H1 (cell line): ENCODE measurements at regions not wholly inside any gene's neighbourhood (a gene's known extent, or its start where the extent isn't known, plus 50 kb on each side); places are given as distances from the start of the nearest gene placed in this dataset.

ENCODE experiments used
- CTCF ChIA-PET: fragments of 300-600 bp; sonication (Branson Sonifier 250); formaldehyde crosslinking; loops from one replicate; lab custom pipeline; 2021; ENCODE audit not compliant: partially characterized antibody; lab: Charles Lee
- POLR2A ChIA-PET: fragments of 300-600 bp; sonication (Branson Sonifier 250); formaldehyde crosslinking; loops from one replicate; lab custom pipeline; 2021; ENCODE audit warnings: inconsistent platforms; ENCODE audit not compliant: partially characterized antibody; lab: Charles Lee
- DNase-seq, 2 experiments: peaks; one replicate each; pipeline versions ENCODE4 v3.0.0 to v3.0.0-alpha.2; 2010 to 2022; ENCODE audit warnings: low spot score in 2 of 2, low read depth in 1 of 2, mixed read lengths in 1 of 2
- FAIRE-seq: peaks from 2 replicates; lab custom pipeline; 2011; peaks lifted over from hg19 to GRCh38; lab: Jason Lieb, UNC
- H2AFZ ChIP-seq: 2 replicates; pipeline ENCODE4 v1.8.1; 2012; ENCODE audit warnings: low read length, inconsistent platforms
- H2AK5ac ChIP-seq: 2 replicates; pipeline ENCODE4 v1.6.1; 2013; ENCODE audit warnings: low read depth, low read length
- H2BK120ac ChIP-seq: replicated peaks from 2 replicates; pipeline ENCODE3; 2013; ENCODE audit warnings: low read depth, low read length, inconsistent platforms
- H2BK12ac ChIP-seq: 2 replicates; pipeline ENCODE4 v1.6.1; 2013; ENCODE audit warnings: low read depth, low read length
- H2BK15ac ChIP-seq: 2 replicates; pipeline ENCODE4 v1.6.1; 2013; ENCODE audit warnings: low read length
- H2BK20ac ChIP-seq: 2 replicates; pipeline ENCODE4 v1.6.1; 2013; ENCODE audit warnings: low read length
- H2BK5ac ChIP-seq: 2 replicates; pipeline ENCODE4 v1.6.1; 2013; ENCODE audit warnings: low read depth, low read length
- H3K14ac ChIP-seq: 2 replicates; pipeline ENCODE4 v1.6.1; 2013; ENCODE audit warnings: inconsistent platforms; ENCODE audit not compliant: insufficient read length
- H3K18ac ChIP-seq: 2 replicates; pipeline ENCODE4 v1.6.1; 2013; ENCODE audit warnings: low read length; ENCODE audit errors: extremely low read depth
- H3K23ac ChIP-seq: 2 replicates; pipeline ENCODE4 v1.6.1; 2013; ENCODE audit warnings: inconsistent platforms; ENCODE audit not compliant: insufficient read length
- H3K23me2 ChIP-seq: 2 replicates; pipeline ENCODE4 v1.6.1; 2013; ENCODE audit warnings: low read depth, low read length
- H3K27ac ChIP-seq: 2 replicates; pipeline ENCODE4 v1.6.1; 2011; ENCODE audit warnings: low read depth, low read length, inconsistent platforms
- H3K27me3 ChIP-seq, 4 experiments: replicated peaks in 1 of 4; 1 replicate in 1 of 4; 2 replicates in 3 of 4; pipeline versions ENCODE4 v1.6.1 to v1.8.1; 2011 to 2013; ENCODE audit warnings: low read length in 3 of 4, mild to moderate bottlenecking in 3 of 4, inconsistent platforms in 2 of 4, mixed read lengths in 2 of 4, moderate library complexity in 1 of 4; ENCODE audit not compliant: control insufficient read depth in 3 of 4, insufficient read depth in 3 of 4; ENCODE audit errors: extremely low read depth in 1 of 4
- H3K36me3 ChIP-seq, 4 experiments: 2 replicates each; pipeline versions ENCODE4 v1.6.1 to v1.8.1; 2011 to 2013; ENCODE audit warnings: mild to moderate bottlenecking in 4 of 4, low read length in 3 of 4, moderate library complexity in 2 of 4, control low read depth in 1 of 4, inconsistent platforms in 1 of 4; ENCODE audit not compliant: insufficient read depth in 4 of 4, control insufficient read depth in 2 of 4
- H3K4ac ChIP-seq: replicated peaks from 2 replicates; pipeline ENCODE3; 2013; ENCODE audit warnings: low read length, low read depth, mixed read lengths, inconsistent platforms; ENCODE audit not compliant: insufficient read length
- H3K4me1 ChIP-seq, 4 experiments: replicated peaks in 1 of 4; 1 replicate in 1 of 4; 2 replicates in 3 of 4; pipeline versions ENCODE4 v1.6.1 to v1.8.1; 2011 to 2013; ENCODE audit warnings: low read length in 3 of 4, inconsistent platforms in 2 of 4, mixed read lengths in 1 of 4; ENCODE audit not compliant: insufficient read depth in 4 of 4, control insufficient read depth in 3 of 4
- H3K4me2 ChIP-seq, 2 experiments: 2 replicates each; pipeline versions ENCODE4 v1.6.1 to v1.8.1; 2011 to 2013; ENCODE audit warnings: low read depth in 2 of 2, low read length in 2 of 2, control low read depth in 1 of 2, inconsistent platforms in 1 of 2, mild to moderate bottlenecking in 1 of 2; ENCODE audit not compliant: insufficient read depth in 1 of 2
- H3K4me3 ChIP-seq, 4 experiments: fragments of 200-600, 300-600 bp in 1 of 4; sonication (generic), shearing (Covaris generic), sonication (Bioruptor Twin) in 1 of 4; 2 replicates each; pipeline versions ENCODE4 v1.5.1 to v1.8.1; 2011 to 2016; ENCODE audit warnings: low read length in 4 of 4, low read depth in 3 of 4, control low read depth in 2 of 4, inconsistent platforms in 2 of 4, mild to moderate bottlenecking in 2 of 4, mixed read lengths in 1 of 4, moderate library complexity in 1 of 4; ENCODE audit not compliant: insufficient read depth in 2 of 4; ENCODE audit errors: extremely low read depth in 1 of 4
- H3K56ac ChIP-seq: replicated peaks from 2 replicates; pipeline ENCODE3; 2013; ENCODE audit warnings: low read depth, mild to moderate bottlenecking, mixed read lengths, low read length, inconsistent platforms; ENCODE audit not compliant: insufficient read length
- H3K79me1 ChIP-seq: 2 replicates; pipeline ENCODE4 v1.6.1; 2013; ENCODE audit warnings: low read depth, low read length, control low read depth
- H3K79me2 ChIP-seq, 2 experiments: 2 replicates each; pipeline versions ENCODE4 v1.6.1 to v1.8.1; 2012 to 2013; ENCODE audit warnings: low read length in 2 of 2, mild to moderate bottlenecking in 2 of 2, inconsistent platforms in 1 of 2; ENCODE audit not compliant: insufficient read depth in 2 of 2, control insufficient read depth in 1 of 2
- H3K9ac ChIP-seq, 4 experiments: replicated peaks in 1 of 4; 1 replicate in 1 of 4; 2 replicates in 3 of 4; pipeline versions ENCODE4 v1.6.1 to v1.8.1; 2011 to 2013; ENCODE audit warnings: low read depth in 3 of 4, low read length in 3 of 4, control low read depth in 2 of 4, mild to moderate bottlenecking in 2 of 4, moderate library complexity in 2 of 4, inconsistent platforms in 1 of 4; ENCODE audit errors: extremely low read depth in 1 of 4
- H3K9me3 ChIP-seq, 2 experiments: 2 replicates each; pipeline versions ENCODE4 v1.6.1 to v1.8.1; 2012 to 2013; ENCODE audit warnings: mild to moderate bottlenecking in 2 of 2, moderate library complexity in 2 of 2, control low read depth in 1 of 2, inconsistent platforms in 1 of 2, low read depth in 1 of 2, low read length in 1 of 2, mixed read lengths in 1 of 2; ENCODE audit not compliant: insufficient read depth in 2 of 2
- H4K20me1 ChIP-seq, 2 experiments: replicated peaks in 1 of 2; 2 replicates each; pipeline versions ENCODE3 to v1.8.1; 2011 to 2013; ENCODE audit warnings: inconsistent platforms in 2 of 2, low read length in 2 of 2, mild to moderate bottlenecking in 1 of 2; ENCODE audit not compliant: insufficient read depth in 2 of 2, control insufficient read depth in 1 of 2
- H4K5ac ChIP-seq: 2 replicates; pipeline ENCODE4 v1.6.1; 2013; ENCODE audit warnings: low read length, low read depth, mixed read lengths, inconsistent platforms; ENCODE audit not compliant: insufficient read length
- H4K8ac ChIP-seq: 2 replicates; pipeline ENCODE4 v1.8.0; 2013; ENCODE audit warnings: mild to moderate bottlenecking, moderate library complexity, low read length, inconsistent platforms; ENCODE audit not compliant: insufficient read depth; ENCODE audit errors: extremely low read depth
- H4K91ac ChIP-seq: replicated peaks from 2 replicates; pipeline ENCODE3; 2013; ENCODE audit warnings: low read length, mixed read lengths, inconsistent platforms; ENCODE audit not compliant: insufficient read length
- CEBPB ChIP-seq: IDR thresholded peaks from 2 replicates; pipeline ENCODE4 v1.6.1; 2012; ENCODE audit warnings: low read depth, low read length
- RFX5 ChIP-seq: IDR thresholded peaks from 2 replicates; pipeline ENCODE4 v1.6.1; 2011; ENCODE audit warnings: low read depth, low read length, improper control_type of control experiment, borderline replicate concordance
- WGBS, 2 experiments: shearing (Covaris generic) in 1 of 2; methylation state at CpG; one replicate each; pipeline versions ENCODE4 v1.1.6 to v1.1.7; 2013 to 2015; ENCODE audit warnings: low lambda C conversion rate in 2 of 2, mixed read lengths in 2 of 2, inconsistent platforms in 1 of 2, low coverage in 1 of 2, missing lambda C conversion rate in 1 of 2; ENCODE audit not compliant: insufficient replicate concordance in 2 of 2, insufficient coverage in 1 of 2, insufficient read length in 1 of 2; ENCODE audit errors: extremely low coverage in 1 of 2, missing lambda C conversion rate in 1 of 2; 5-methylcytosine and 5-hydroxymethylcytosine counted together

DNA sequence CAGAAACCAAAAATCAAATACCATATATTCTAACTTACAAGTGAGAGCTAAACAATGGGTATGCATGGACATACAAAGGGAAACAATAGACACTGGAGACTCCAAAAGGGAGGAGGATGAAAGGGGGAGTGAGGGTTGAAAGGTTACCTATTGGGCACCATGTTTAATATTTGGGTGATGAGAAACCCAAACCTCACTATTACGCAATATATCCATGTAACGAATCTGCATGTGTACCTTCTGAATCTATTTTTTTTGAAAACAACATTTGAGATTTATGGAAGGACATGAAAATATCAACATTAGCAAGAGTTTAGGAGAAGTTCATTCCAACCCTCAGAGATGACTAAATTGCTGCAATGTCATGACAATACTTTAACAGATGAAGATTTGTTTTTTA is 586.1 kb downstream of the GBA3 start:
- no peak overlapping the region for H3K4me3 ChIP-seq
- no peak overlapping the region for H2BK120ac ChIP-seq
- H3K23me2 ChIP-seq: no peaks in the 10 kb centered on the region
- H3K79me2 ChIP-seq: no peaks in the 10 kb centered on the region
- H3K9ac ChIP-seq: no peak overlapping the region
- H2BK12ac ChIP-seq: no peak overlapping the region
- no peak overlapping the region for H3K18ac ChIP-seq
- H3K14ac ChIP-seq: no peak overlapping the region
- no peak overlapping the region for H4K8ac ChIP-seq
- H3K79me1 ChIP-seq: no peaks in the 10 kb centered on the region
- H4K5ac ChIP-seq: no peak overlapping the region
- no peaks in the 10 kb centered on the region for H3K4me1 ChIP-seq
- ChIA-PET POLR2A (no interaction called here), CTCF (interaction anchor here (1.4 kb wide), 1 partner anchor 13 kb away, joined by 4 read pairs; no protein-coding TSS in a partner anchor)
- H4K20me1 ChIP-seq: no peaks in the 10 kb centered on the region
- H3K9me3 ChIP-seq: no peaks in the 10 kb centered on the region
- H2AK5ac ChIP-seq: no peak overlapping the region
- H3K27me3 ChIP-seq: no peaks in the 10 kb centered on the region
- H3K4ac ChIP-seq: no peak overlapping the region
- no peak overlapping the region for H3K56ac ChIP-seq
- TF ChIP-seq CEBPB: peak; percentile 86; the same call in 1 of the 2 replicates
- no peak for TF ChIP-seq RFX5
- no peak overlapping the region for H2AFZ ChIP-seq
- H3K36me3 ChIP-seq: no peaks in the 10 kb centered on the region
- H2BK15ac ChIP-seq: no peak overlapping the region
- no peak overlapping the region for H3K27ac ChIP-seq
- 92% methylated on average over 2 of the region's 2 CpGs; no CpG with 5 or more reads in 1 of the 2 experiments for WGBS, 2 experiments
- no peak for DNase-seq
- no peak overlapping the region for H2BK20ac ChIP-seq
- FAIRE-seq: no peak
- H2BK5ac ChIP-seq: no peak overlapping the region
- H3K4me2 ChIP-seq: no peak overlapping the region
- H3K23ac ChIP-seq: no peak overlapping the region
- no peak overlapping the region for H4K91ac ChIP-seq
